Progenitor cell of endocrine pancreas (in vitro differentiated cells): ENCODE measurements at regions not wholly inside any gene's neighbourhood (a gene's known extent, or its start where the extent isn't known, plus 50 kb on each side); places are given as distances from the start of the nearest gene placed in this dataset.

ENCODE experiments used
- DNase-seq: peaks from one replicate; pipeline ENCODE4 v3.0.0; 2021; ENCODE audit warnings: low spot score; ENCODE audit not compliant: unreplicated experiment
- H3K27ac Mint-ChIP-seq: 2 replicates; pipeline ENCODE4 v1.8.0; 2021; ENCODE audit warnings: mild to moderate bottlenecking, moderate library complexity, mixed read lengths
- H3K27me3 Mint-ChIP-seq: 2 replicates; pipeline ENCODE4 v1.8.0; 2021; ENCODE audit warnings: mixed read lengths
- H3K36me3 Mint-ChIP-seq: 2 replicates; pipeline ENCODE4 v1.8.0; 2022; ENCODE audit warnings: mixed read lengths; ENCODE audit not compliant: insufficient read depth
- H3K4me1 Mint-ChIP-seq: 2 replicates; pipeline ENCODE4 v1.8.0; 2021; ENCODE audit warnings: low read depth, mixed read lengths
- H3K4me3 Mint-ChIP-seq: 2 replicates; pipeline ENCODE4 v1.8.0; 2021; ENCODE audit warnings: low read depth, mild to moderate bottlenecking, moderate library complexity, mixed read lengths
- H3K9me3 Mint-ChIP-seq: 2 replicates; pipeline ENCODE4 v1.8.0; 2021; ENCODE audit warnings: low read depth, mixed read lengths
- CTCF ChIP-seq: fragments of 200-600 bp; sonication (generic); IDR thresholded peaks from one replicate; pipeline ENCODE4 v1.5.0; 2021; ENCODE audit warnings: antibody characterized with exemption, mild to moderate bottlenecking; ENCODE audit not compliant: unreplicated experiment

GRCh38 chr2:118345465-118345864, 257.2 kb downstream of the INSIG2 start:
- peaks cover 8% of the 10 kb centered on the region for H3K4me1 Mint-ChIP-seq
- no peak for DNase-seq
- no peak overlapping the region for H3K4me3 Mint-ChIP-seq
- H3K36me3 Mint-ChIP-seq: no peaks in the 10 kb centered on the region
- peaks cover 3% of the 10 kb centered on the region for H3K27me3 Mint-ChIP-seq
- TF ChIP-seq CTCF: no peak
- no peak overlapping the region for H3K27ac Mint-ChIP-seq
- H3K9me3 Mint-ChIP-seq: no peaks in the 10 kb centered on the region

- Mint-ChIP-seq H3K4me3 (no peak overlapping the region), H3K27ac (no peak overlapping the region), H3K9me3 (peaks cover 17% of the 10 kb centered on the region), H3K36me3 (peaks cover 2% of the 10 kb centered on the region), H3K4me1 (no peaks in the 10 kb centered on the region), H3K27me3 (no peaks in the 10 kb centered on the region)
- DNase-seq: no peak
- TF ChIP-seq CTCF: no peak
These were observed 251.8 kb downstream of the INSIG2 start for GRCh38 chr2:118340103-118340502.

DNA sequence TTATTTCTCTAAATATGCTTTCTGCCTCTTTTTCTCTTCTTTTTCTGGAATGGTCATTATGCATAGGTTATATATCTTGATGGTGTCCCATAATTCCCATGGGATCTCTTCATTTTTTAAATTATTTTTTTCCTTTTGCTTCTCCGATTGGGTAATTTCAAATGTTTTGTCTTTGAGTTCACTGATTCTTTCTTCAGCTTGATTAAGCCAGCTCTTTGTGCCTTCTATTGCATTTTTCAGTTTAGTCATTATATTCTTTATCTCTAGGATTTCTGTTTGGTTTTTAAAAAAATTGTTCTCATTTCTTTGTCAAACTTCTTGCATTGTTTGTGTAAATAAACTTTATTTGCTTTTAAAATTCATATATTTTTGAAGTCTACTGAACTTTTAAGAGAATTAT, 251.1 kb downstream of the INSIG2 start:
- no peak overlapping the region for H3K27ac Mint-ChIP-seq
- H3K4me3 Mint-ChIP-seq: no peak overlapping the region
- H3K27me3 Mint-ChIP-seq: no peaks in the 10 kb centered on the region
- H3K9me3 Mint-ChIP-seq: peaks cover 17% of the 10 kb centered on the region
- no peak for TF ChIP-seq CTCF
- peaks cover 2% of the 10 kb centered on the region for H3K36me3 Mint-ChIP-seq
- no peak for DNase-seq
- no peaks in the 10 kb centered on the region for H3K4me1 Mint-ChIP-seq

DNA sequence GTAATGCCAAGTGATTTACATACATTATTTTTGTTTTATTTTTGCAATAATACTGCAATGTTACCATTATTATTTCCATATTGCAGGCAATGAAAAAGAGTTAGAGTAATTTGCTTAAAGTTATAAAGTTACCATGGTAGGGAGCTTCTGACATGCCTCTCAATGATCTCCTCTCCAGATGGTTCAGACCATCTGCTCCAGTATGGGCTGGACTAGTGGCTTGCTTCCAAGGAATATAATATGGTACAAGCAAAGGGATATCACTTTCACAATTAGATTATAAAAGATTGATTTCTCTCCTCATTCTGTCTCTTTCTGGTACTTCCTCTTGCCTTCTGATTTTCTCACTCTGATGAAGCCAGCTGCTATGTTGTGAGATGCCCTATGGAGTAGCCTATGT, 245.4 kb downstream of the INSIG2 start:
- DNase-seq: no peak
- TF ChIP-seq CTCF: no peak
- peaks cover 6% of the 10 kb centered on the region for H3K27me3 Mint-ChIP-seq
- no peak overlapping the region for H3K27ac Mint-ChIP-seq
- H3K4me3 Mint-ChIP-seq: no peak overlapping the region
- no peaks in the 10 kb centered on the region for H3K4me1 Mint-ChIP-seq
- peaks cover 2% of the 10 kb centered on the region for H3K36me3 Mint-ChIP-seq
- peaks cover 11% of the 10 kb centered on the region for H3K9me3 Mint-ChIP-seq

GRCh38 chr2:118325321-118325955, 237.2 kb downstream of the INSIG2 start:
- H3K27ac Mint-ChIP-seq: no peak overlapping the region
- H3K27me3 Mint-ChIP-seq: peaks cover 2% of the 10 kb centered on the region
- H3K36me3 Mint-ChIP-seq: peaks cover under 1% of the 10 kb centered on the region
- H3K4me1 Mint-ChIP-seq: peaks cover 15% of the 10 kb centered on the region
- peaks cover 13% of the 10 kb centered on the region for H3K9me3 Mint-ChIP-seq
- no peak for DNase-seq
- no peak for TF ChIP-seq CTCF
- no peak overlapping the region for H3K4me3 Mint-ChIP-seq
